DND-41 (cell line): ENCODE measurements at regions not wholly inside any gene's neighbourhood (a gene's known extent, or its start where the extent isn't known, plus 50 kb on each side); places are given as distances from the start of the nearest gene placed in this dataset.

Source experiments
- ATAC-seq: fragments of 200-7000 bp; cut with Tn5 transposase; 3 replicates; pipeline ENCODE4 v1.9.1; 2021; ENCODE audit warnings: low read depth; ENCODE audit not compliant: insufficient read depth
- DNase-seq: peaks from one replicate; pipeline ENCODE4 v3.0.0-alpha.2; 2020
- H2AFZ ChIP-seq: 2 replicates; pipeline ENCODE4 v1.6.0; 2012; ENCODE audit warnings: low read depth, low read length
- H3K27ac ChIP-seq: 2 replicates; pipeline ENCODE4 v1.5.1; 2012; ENCODE audit warnings: low read length, inconsistent platforms
- H3K27me3 ChIP-seq: fragments of 200-600 bp; sonication (generic); 2 replicates; pipeline ENCODE4 v1.6.0; 2012; ENCODE audit warnings: low read length, mild to moderate bottlenecking, inconsistent platforms; ENCODE audit not compliant: insufficient read depth, poor library complexity
- H3K36me3 ChIP-seq: 2 replicates; pipeline ENCODE4 v1.5.1; 2012; ENCODE audit warnings: low read length, inconsistent platforms; ENCODE audit not compliant: insufficient read depth
- H3K4me1 ChIP-seq: 2 replicates; pipeline ENCODE4 v1.5.1; 2012; ENCODE audit warnings: mild to moderate bottlenecking, low read length; ENCODE audit not compliant: insufficient read depth
- H3K4me2 ChIP-seq: 2 replicates; pipeline ENCODE4 v1.6.0; 2012; ENCODE audit warnings: mild to moderate bottlenecking, moderate library complexity, low read length, inconsistent platforms; ENCODE audit not compliant: insufficient read depth
- H3K4me3 ChIP-seq, 2 experiments: fragments of 200-600 bp in 1 of 2; shearing (Covaris generic) in 1 of 2; 2 replicates each; pipeline ENCODE4 v1.5.1; 2012 to 2016; ENCODE audit warnings: inconsistent platforms in 2 of 2, low read length in 2 of 2, mild to moderate bottlenecking in 2 of 2, low read depth in 1 of 2, moderate library complexity in 1 of 2
- H3K79me2 ChIP-seq: 2 replicates; pipeline ENCODE4 v1.6.0; 2012; ENCODE audit warnings: low read length, inconsistent platforms; ENCODE audit not compliant: insufficient read depth
- H3K9ac ChIP-seq: 2 replicates; pipeline ENCODE4 v1.6.0; 2012; ENCODE audit warnings: low read depth, mild to moderate bottlenecking, inconsistent platforms, low read length, moderate library complexity
- H3K9me3 ChIP-seq: 2 replicates; pipeline ENCODE4 v1.5.1; 2012; ENCODE audit warnings: low read length, moderate library complexity, mild to moderate bottlenecking, inconsistent platforms; ENCODE audit not compliant: insufficient read depth, severe bottlenecking
- H4K20me1 ChIP-seq: 2 replicates; pipeline ENCODE4 v1.6.0; 2012; ENCODE audit warnings: low read length; ENCODE audit not compliant: insufficient read depth
- CTCF ChIP-seq: IDR thresholded peaks from 2 replicates; pipeline ENCODE4 v1.5.1; 2012; ENCODE audit warnings: borderline replicate concordance, low read length, moderate library complexity, mild to moderate bottlenecking; ENCODE audit not compliant: poor library complexity, severe bottlenecking; ENCODE audit errors: extremely low read depth
- EZH2 ChIP-seq: IDR thresholded peaks from 3 replicates; pipeline ENCODE4 v1.6.1; 2012; ENCODE audit warnings: borderline replicate concordance, low read depth, mild to moderate bottlenecking, moderate library complexity, low read length, inconsistent platforms; ENCODE audit not compliant: severe bottlenecking

- Histone ChIP-seq H3K4me1 (no peaks in the 10 kb centered on the region), H4K20me1 (no peaks in the 10 kb centered on the region), H3K4me2 (no peak overlapping the region), H3K27me3 (no peaks in the 10 kb centered on the region), H2AFZ (no peak overlapping the region), H3K4me3 (no peak overlapping the region), H3K79me2 (no peaks in the 10 kb centered on the region), H3K9ac (no peak overlapping the region), H3K36me3 (no peaks in the 10 kb centered on the region), H3K27ac (no peak overlapping the region), H3K9me3 (no peaks in the 10 kb centered on the region)
- TF ChIP-seq CTCF = no peak
- TF ChIP-seq EZH2 = no peak
- ATAC-seq = no peak
- DNase-seq = no peak
Measured at GRCh38 chr2:215879331-215879730, 134.0 kb downstream of the MREG start.

GRCh38 chr2:215878476-215879063, 134.8 kb downstream of the MREG start:
- H3K36me3 ChIP-seq = no peaks in the 10 kb centered on the region
- no peaks in the 10 kb centered on the region for H3K27me3 ChIP-seq
- DNase-seq (no peak), ATAC-seq (no peak)
- no peaks in the 10 kb centered on the region for H3K4me1 ChIP-seq
- TF ChIP-seq CTCF (no peak), EZH2 (no peak)
- no peak overlapping the region for H3K4me2 ChIP-seq
- no peaks in the 10 kb centered on the region for H4K20me1 ChIP-seq
- H3K79me2 ChIP-seq = no peaks in the 10 kb centered on the region
- no peak overlapping the region for H3K9ac ChIP-seq
- H3K27ac ChIP-seq = no peak overlapping the region
- H3K4me3 ChIP-seq = no peak overlapping the region
- H2AFZ ChIP-seq = no peak overlapping the region
- no peaks in the 10 kb centered on the region for H3K9me3 ChIP-seq

- no peak overlapping the region for H3K4me2 ChIP-seq
- H4K20me1 ChIP-seq = no peaks in the 10 kb centered on the region
- H2AFZ ChIP-seq = no peak overlapping the region
- H3K36me3 ChIP-seq = no peaks in the 10 kb centered on the region
- no peaks in the 10 kb centered on the region for H3K4me1 ChIP-seq
- no peak overlapping the region for H3K4me3 ChIP-seq
- H3K27me3 ChIP-seq = no peaks in the 10 kb centered on the region
- TF ChIP-seq EZH2 (no peak), CTCF (no peak)
- H3K27ac ChIP-seq = no peak overlapping the region
- ATAC-seq (no peak), DNase-seq (no peak)
- H3K9ac ChIP-seq = no peak overlapping the region
- no peaks in the 10 kb centered on the region for H3K9me3 ChIP-seq
- H3K79me2 ChIP-seq = no peaks in the 10 kb centered on the region
Measured at GRCh38 chr2:215876937-215877238, 136.5 kb downstream of the MREG start.
